ENCODE measurements at regions not wholly inside any gene's neighbourhood (a gene's known extent, or its start where the extent isn't known, plus 50 kb on each side); places are given as distances from the start of the nearest gene placed in this dataset.

DNA sequence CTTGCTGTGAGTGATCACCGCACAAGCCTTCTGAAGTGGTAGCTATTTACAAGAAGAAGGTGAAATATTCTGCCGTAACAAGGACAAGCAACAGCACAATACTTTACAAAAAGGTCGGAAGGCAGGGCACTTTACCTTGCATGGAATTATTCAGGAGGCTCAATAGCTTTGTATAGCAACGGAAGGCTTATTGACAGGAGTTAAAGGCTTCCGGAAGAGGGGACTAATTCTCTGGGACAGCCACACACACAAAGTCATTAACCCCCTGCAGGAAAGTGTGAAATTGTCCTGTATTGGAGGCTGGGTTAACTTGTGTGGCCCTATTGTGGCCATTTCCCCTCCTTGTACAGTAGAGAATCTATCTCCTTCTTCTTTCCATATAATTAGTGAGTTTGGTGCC, 199.3 kb upstream of the SEMA6A start:
- Histone ChIP-seq H3K36me3 (ENCODE audit: insufficient read depth, low read length) (no peaks in the 10 kb centered on the region), H3F3A (ENCODE audit: insufficient read depth, low read length, poor library complexity, severe bottlenecking) (no peaks in the 10 kb centered on the region), H3K27ac (ENCODE audit: low read length) (no peak overlapping the region), H2AFZ (ENCODE audit: low read depth, low read length) (no peak overlapping the region), H3K9me3 (ENCODE audit: low read length) (no peaks in the 10 kb centered on the region), H3K4me3 (ENCODE audit: low read length) (no peak overlapping the region), H3K9me2 (ENCODE audit: insufficient read depth, low read length) (no peaks in the 10 kb centered on the region), H3K27me3 (ENCODE audit: insufficient read depth, low read depth, low read length) (no peaks in the 10 kb centered on the region), H3K4me2 (ENCODE audit: low read length) (no peak overlapping the region), H3K79me2 (replicated peaks; ENCODE audit: insufficient read depth, low read length) (no peaks in the 10 kb centered on the region), H3K9ac (ENCODE audit: low read length) (no peak overlapping the region), H4K20me1 (ENCODE audit: insufficient read depth) (no peaks in the 10 kb centered on the region)
- no peak for TF ChIP-seq MXI1 (conservative IDR thresholded peaks at IDR 0.05; ENCODE audit: poor library complexity, severe bottlenecking)
- no peak for TF ChIP-seq EP300 (conservative IDR thresholded peaks at IDR 0.05; ENCODE audit: poor library complexity, severe bottlenecking)
- no peak for TF ChIP-seq POLR2AphosphoS5 (IDR thresholded peaks at IDR 0.05)
- TF ChIP-seq SMC3 (conservative IDR thresholded peaks at IDR 0.05; ENCODE audit: poor library complexity), result no peak
- no peak for TF ChIP-seq TAF1 (IDR thresholded peaks at IDR 0.05; ENCODE audit: low read depth)
- no peak for TF ChIP-seq REST (IDR thresholded peaks at IDR 0.05; ENCODE audit: borderline replicate concordance)
- TF ChIP-seq, protein P1, sequence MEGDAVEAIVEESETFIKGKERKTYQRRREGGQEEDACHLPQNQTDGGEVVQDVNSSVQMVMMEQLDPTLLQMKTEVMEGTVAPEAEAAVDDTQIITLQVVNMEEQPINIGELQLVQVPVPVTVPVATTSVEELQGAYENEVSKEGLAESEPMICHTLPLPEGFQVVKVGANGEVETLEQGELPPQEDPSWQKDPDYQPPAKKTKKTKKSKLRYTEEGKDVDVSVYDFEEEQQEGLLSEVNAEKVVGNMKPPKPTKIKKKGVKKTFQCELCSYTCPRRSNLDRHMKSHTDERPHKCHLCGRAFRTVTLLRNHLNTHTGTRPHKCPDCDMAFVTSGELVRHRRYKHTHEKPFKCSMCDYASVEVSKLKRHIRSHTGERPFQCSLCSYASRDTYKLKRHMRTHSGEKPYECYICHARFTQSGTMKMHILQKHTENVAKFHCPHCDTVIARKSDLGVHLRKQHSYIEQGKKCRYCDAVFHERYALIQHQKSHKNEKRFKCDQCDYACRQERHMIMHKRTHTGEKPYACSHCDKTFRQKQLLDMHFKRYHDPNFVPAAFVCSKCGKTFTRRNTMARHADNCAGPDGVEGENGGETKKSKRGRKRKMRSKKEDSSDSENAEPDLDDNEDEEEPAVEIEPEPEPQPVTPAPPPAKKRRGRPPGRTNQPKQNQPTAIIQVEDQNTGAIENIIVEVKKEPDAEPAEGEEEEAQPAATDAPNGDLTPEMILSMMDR (IDR thresholded peaks at IDR 0.05; ENCODE audit: poor library complexity, severe bottlenecking), result no peak
- no peak for TF ChIP-seq RAD21 (conservative IDR thresholded peaks at IDR 0.05)
- no peak for TF ChIP-seq EZH2 (IDR thresholded peaks at IDR 0.05; ENCODE audit: borderline replicate concordance, insufficient read depth, low read length, poor library complexity, severe bottlenecking)

- Histone ChIP-seq H3K36me3 (ENCODE audit: insufficient read depth, low read length) (no peaks in the 10 kb centered on the region), H3K9ac (ENCODE audit: low read length) (no peak overlapping the region), H3K79me2 (replicated peaks; ENCODE audit: insufficient read depth, low read length) (no peaks in the 10 kb centered on the region), H3K9me3 (ENCODE audit: low read length) (no peaks in the 10 kb centered on the region), H3K27ac (ENCODE audit: low read length) (no peak overlapping the region), H3F3A (ENCODE audit: insufficient read depth, low read length, poor library complexity, severe bottlenecking) (no peaks in the 10 kb centered on the region), H3K4me3 (ENCODE audit: low read length) (no peak overlapping the region), H4K20me1 (ENCODE audit: insufficient read depth) (no peaks in the 10 kb centered on the region), H2AFZ (ENCODE audit: low read depth, low read length) (no peak overlapping the region), H3K9me2 (ENCODE audit: insufficient read depth, low read length) (no peaks in the 10 kb centered on the region), H3K27me3 (ENCODE audit: insufficient read depth, low read depth, low read length) (no peaks in the 10 kb centered on the region), H3K4me2 (ENCODE audit: low read length) (no peak overlapping the region)
- TF ChIP-seq, protein P1 (IDR thresholded peaks at IDR 0.05; ENCODE audit: poor library complexity, severe bottlenecking), result no peak
- TF ChIP-seq SMC3 (conservative IDR thresholded peaks at IDR 0.05; ENCODE audit: poor library complexity) (no peak), EZH2 (IDR thresholded peaks at IDR 0.05; ENCODE audit: borderline replicate concordance, insufficient read depth, low read length, poor library complexity, severe bottlenecking) (no peak), EP300 (conservative IDR thresholded peaks at IDR 0.05; ENCODE audit: poor library complexity, severe bottlenecking) (no peak), REST (IDR thresholded peaks at IDR 0.05; ENCODE audit: borderline replicate concordance) (no peak)
Observed at GRCh38 chr5:116772806-116773205, 198.2 kb upstream of the SEMA6A start.
